Activated CD4-positive, alpha-beta memory T cell treated with anti-CD3 and anti-CD28 coated beads for 36 hours (primary cell): ENCODE measurements at regions not wholly inside any gene's neighbourhood (a gene's known extent, or its start where the extent isn't known, plus 50 kb on each side); places are given as distances from the start of the nearest gene placed in this dataset.

ENCODE experiments used
- CTCF ChIA-PET: fragments of 350-600 bp; sonication (Branson Sonifier 250); formaldehyde crosslinking; loops from one replicate; lab custom pipeline; 2021; ENCODE audit warnings: antibody characterized with exemption, inconsistent platforms; lab: Charles Lee
- POLR2A ChIA-PET: fragments of 350-600 bp; sonication (Branson Sonifier 250); formaldehyde crosslinking; loops from one replicate; lab custom pipeline; 2021; ENCODE audit warnings: antibody characterized with exemption; lab: Charles Lee
- DNase-seq: peaks from one replicate; pipeline ENCODE4 v3.0.0-alpha.2; 2020
- H3K27ac Mint-ChIP-seq: one replicate; pipeline ENCODE4 v1.8.0; 2021; ENCODE audit warnings: mixed read lengths
- H3K27me3 Mint-ChIP-seq: one replicate; pipeline ENCODE4 v1.8.0; 2021; ENCODE audit warnings: mixed read lengths
- H3K36me3 Mint-ChIP-seq: one replicate; pipeline ENCODE4 v1.8.0; 2021; ENCODE audit warnings: mixed read lengths
- H3K4me1 Mint-ChIP-seq: one replicate; pipeline ENCODE4 v1.8.0; 2021; ENCODE audit warnings: low read depth, mixed read lengths
- H3K4me3 Mint-ChIP-seq: one replicate; pipeline ENCODE4 v1.8.0; 2021; ENCODE audit warnings: mild to moderate bottlenecking, mixed read lengths
- H3K9me3 Mint-ChIP-seq: one replicate; pipeline ENCODE4 v1.8.0; 2021; ENCODE audit warnings: mixed read lengths
- intact Hi-C: fragments of 100-400 bp; cut with micrococcal nuclease; formaldehyde crosslinking; loops from one replicate; pipeline ENCODE4 v1.15.1; 2023

DNA sequence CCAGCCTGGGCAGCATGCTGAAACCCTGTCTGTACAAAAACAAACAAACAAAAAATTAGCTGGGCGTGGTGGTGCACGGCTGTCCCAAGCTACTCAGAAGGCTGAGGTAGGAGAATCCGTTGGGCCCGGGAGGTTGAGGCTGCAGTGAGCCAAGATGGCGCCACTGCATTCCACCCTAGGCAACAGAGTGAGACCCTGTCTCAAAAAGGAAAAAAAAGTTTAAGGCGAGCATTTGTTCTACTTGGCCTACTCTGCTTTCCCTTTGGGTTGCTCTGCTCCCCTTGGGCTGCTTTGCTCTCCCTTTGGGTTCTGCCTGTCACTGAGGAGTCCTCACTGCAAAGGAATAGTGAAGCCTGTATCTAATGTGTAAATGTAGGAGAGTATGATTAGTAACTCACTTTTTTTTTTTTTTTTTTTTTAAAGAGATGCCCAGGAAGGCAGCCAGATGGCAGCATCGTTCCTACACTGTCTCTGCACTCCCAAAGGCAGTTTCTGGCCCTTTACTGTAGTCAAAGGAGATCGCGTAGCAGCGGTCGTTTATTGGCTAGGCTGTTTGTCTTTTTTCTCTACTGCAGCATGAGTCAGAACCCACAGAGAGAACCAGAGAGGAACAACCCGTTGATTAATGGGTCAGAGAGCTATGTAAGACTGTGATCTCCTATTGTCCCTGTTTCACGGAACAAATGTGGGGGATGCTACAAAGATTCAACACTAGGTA lies 118.3 kb upstream of the CWC22 start:
- Mint-ChIP-seq H3K36me3 (no peaks in the 10 kb centered on the region), H3K4me3 (no peak overlapping the region), H3K27me3 (no peaks in the 10 kb centered on the region), H3K27ac (no peak overlapping the region), H3K9me3 (no peaks in the 10 kb centered on the region), H3K4me1 (no peaks in the 10 kb centered on the region)
- intact Hi-C loops, result loop anchor here (1.0 to 2.0 kb wide), 2 partner anchors 855 to 933 kb away; partner anchors contain the start of gene UBE2E3
- peak; percentile 59 for DNase-seq
- CTCF ChIA-PET, result interaction anchor here (0.6 to 4.7 kb wide), 9 partner anchors 11 to 1988 kb away, joined by 3 to 61 read pairs (median 6); no protein-coding TSS in a partner anchor
- POLR2A ChIA-PET, result no interaction called here

DNA sequence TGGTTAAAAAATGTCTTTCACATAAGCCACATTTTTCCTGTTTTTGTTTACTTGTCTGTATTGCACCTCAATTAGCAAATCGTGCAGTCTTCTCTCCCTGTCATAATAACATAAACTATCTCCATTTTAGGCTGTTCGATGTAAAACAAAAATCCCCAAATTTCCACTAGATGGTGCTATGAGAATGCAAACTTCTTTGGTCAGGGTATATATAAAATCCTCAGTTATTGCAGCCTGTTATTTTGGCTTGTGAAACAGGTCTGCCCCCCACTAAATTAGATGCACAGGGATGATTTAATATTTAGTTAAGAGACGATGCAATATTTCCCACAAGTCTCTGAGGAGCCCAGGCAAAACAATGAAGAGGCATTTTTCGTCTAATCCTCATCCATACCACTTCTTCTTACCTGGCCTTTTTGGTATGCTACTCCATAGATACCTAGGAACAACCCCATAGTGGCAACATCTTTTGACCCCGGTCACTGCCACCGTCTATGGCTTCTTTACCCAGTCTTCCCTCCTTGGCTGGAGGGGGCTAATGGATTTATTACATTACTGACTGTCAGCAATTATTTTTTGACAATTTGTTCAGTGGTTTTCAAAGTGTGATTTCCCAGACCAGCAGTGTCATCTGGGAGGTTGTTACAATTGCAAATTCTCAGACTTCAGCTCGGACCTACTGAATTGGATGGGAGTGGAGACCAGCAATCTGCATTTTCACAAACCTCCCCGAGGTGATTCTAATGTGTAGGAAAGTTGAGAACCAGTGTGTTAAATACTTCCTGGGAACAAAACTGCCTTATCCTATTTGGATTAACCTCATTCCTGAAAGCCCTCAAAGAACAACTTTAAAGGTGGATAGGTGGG lies 117.4 kb upstream of the CWC22 start:
- no peak overlapping the region for H3K27ac Mint-ChIP-seq
- CTCF ChIA-PET, result interaction anchor here (0.8 to 4.7 kb wide), 13 partner anchors 9 to 1590 kb away, joined by 3 to 61 read pairs (median 4); partner anchors contain the start of gene UBE2E3
- no peaks in the 10 kb centered on the region for H3K27me3 Mint-ChIP-seq
- H3K9me3 Mint-ChIP-seq, result no peaks in the 10 kb centered on the region
- no peaks in the 10 kb centered on the region for H3K4me1 Mint-ChIP-seq
- H3K4me3 Mint-ChIP-seq, result no peak overlapping the region
- POLR2A ChIA-PET, result no interaction called here
- no peak for DNase-seq
- H3K36me3 Mint-ChIP-seq, result no peaks in the 10 kb centered on the region
- intact Hi-C loops, result loop anchor here (1.0 to 2.0 kb wide), 3 partner anchors 856 to 1591 kb away; partner anchors contain the start of gene UBE2E3

- POLR2A ChIA-PET, result no interaction called here
- no peak for DNase-seq
- CTCF ChIA-PET, result interaction anchor here (0.6 to 4.7 kb wide), 8 partner anchors 8 to 1592 kb away, joined by 3 to 61 read pairs (median 5); partner anchors contain the start of gene UBE2E3
- Mint-ChIP-seq H3K9me3 (no peaks in the 10 kb centered on the region), H3K36me3 (no peaks in the 10 kb centered on the region), H3K4me3 (no peak overlapping the region), H3K4me1 (no peaks in the 10 kb centered on the region), H3K27me3 (no peaks in the 10 kb centered on the region), H3K27ac (no peak overlapping the region)
- intact Hi-C loops, result no loop called here
Observed at GRCh38 chr2:180122874-180123273, 115.8 kb upstream of the CWC22 start.

GRCh38 chr2:180115675-180116074 lies 108.6 kb upstream of the CWC22 start:
- Mint-ChIP-seq H3K27me3 (no peaks in the 10 kb centered on the region), H3K9me3 (no peaks in the 10 kb centered on the region), H3K27ac (no peak overlapping the region), H3K36me3 (no peaks in the 10 kb centered on the region), H3K4me3 (no peak overlapping the region), H3K4me1 (no peaks in the 10 kb centered on the region)
- ChIA-PET CTCF (interaction anchor here (1.8 kb wide), 1 partner anchor 8 kb away, joined by 12 read pairs; no protein-coding TSS in a partner anchor), POLR2A (no interaction called here)
- intact Hi-C loops, result no loop called here
- no peak for DNase-seq

DNA sequence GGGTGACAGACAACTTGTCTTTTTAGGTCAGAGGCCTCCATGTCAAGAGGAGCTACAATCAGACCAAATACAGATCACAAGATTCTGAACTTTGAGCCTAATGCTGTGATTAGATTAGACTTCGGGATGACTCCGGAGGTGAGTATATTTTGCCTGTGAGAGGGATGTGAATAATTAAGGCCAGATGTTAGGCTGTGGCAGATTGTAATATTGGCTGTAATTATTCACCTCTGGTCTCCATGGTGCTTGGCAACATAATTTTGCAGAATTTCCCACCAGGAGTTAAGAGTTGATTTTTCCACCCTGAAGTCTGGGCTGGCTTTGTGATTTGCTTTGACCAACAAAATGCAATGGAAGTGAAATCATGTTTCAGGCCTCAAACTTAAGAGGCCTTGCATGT lies 108.2 kb upstream of the CWC22 start:
- POLR2A ChIA-PET, result no interaction called here
- Mint-ChIP-seq H3K4me1 (no peaks in the 10 kb centered on the region), H3K36me3 (no peaks in the 10 kb centered on the region), H3K27ac (no peak overlapping the region), H3K9me3 (no peaks in the 10 kb centered on the region), H3K27me3 (peaks cover 2% of the 10 kb centered on the region), H3K4me3 (no peak overlapping the region)
- no peak for DNase-seq
- CTCF ChIA-PET, result interaction anchor here (1.8 kb wide), 1 partner anchor 9 kb away, joined by 12 read pairs; no protein-coding TSS in a partner anchor
- intact Hi-C loops, result no loop called here

GRCh38 chr2:180111901-180112300 lies 104.8 kb upstream of the CWC22 start:
- intact Hi-C loops, result no loop called here
- CTCF ChIA-PET, result no interaction called here
- peaks cover 3% of the 10 kb centered on the region for H3K27me3 Mint-ChIP-seq

DNA sequence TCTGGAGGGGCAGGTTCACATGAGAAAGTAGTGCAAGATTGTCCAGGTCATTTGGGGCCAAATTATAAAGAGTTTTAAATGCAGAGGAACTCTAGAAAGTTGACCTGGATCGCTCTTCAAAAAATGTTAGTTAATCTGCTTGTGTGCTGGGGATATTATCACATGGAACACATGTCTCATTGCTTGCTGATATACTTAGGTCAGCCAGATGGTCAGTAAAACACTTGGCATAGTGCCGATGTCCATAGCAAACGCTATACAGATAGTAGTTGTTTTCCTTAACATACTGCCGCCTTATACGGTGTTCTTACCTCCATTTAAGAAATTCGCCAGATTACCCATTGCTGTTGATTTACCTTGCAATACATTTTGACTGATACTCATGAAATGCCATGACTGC lies 103.4 kb upstream of the CWC22 start:
- H3K36me3 Mint-ChIP-seq, result no peaks in the 10 kb centered on the region
- POLR2A ChIA-PET, result no interaction called here
- H3K27me3 Mint-ChIP-seq, result peaks cover 4% of the 10 kb centered on the region
- intact Hi-C loops, result no loop called here
- no peak overlapping the region for H3K4me3 Mint-ChIP-seq
- no peak for DNase-seq
- H3K9me3 Mint-ChIP-seq, result no peaks in the 10 kb centered on the region
- H3K4me1 Mint-ChIP-seq, result no peaks in the 10 kb centered on the region
- H3K27ac Mint-ChIP-seq, result no peak overlapping the region
- CTCF ChIA-PET, result no interaction called here

More at GRCh38 chr2:180111901-180112300, 104.8 kb upstream of the CWC22 start:
- DNase-seq, result no peak
- POLR2A ChIA-PET, result no interaction called here
- no peaks in the 10 kb centered on the region for H3K4me1 Mint-ChIP-seq
- H3K27ac Mint-ChIP-seq, result no peak overlapping the region
- H3K36me3 Mint-ChIP-seq, result no peaks in the 10 kb centered on the region
- H3K4me3 Mint-ChIP-seq, result no peak overlapping the region
- H3K9me3 Mint-ChIP-seq, result no peaks in the 10 kb centered on the region

- Mint-ChIP-seq H3K27ac (no peak overlapping the region), H3K4me1 (no peaks in the 10 kb centered on the region), H3K9me3 (no peaks in the 10 kb centered on the region), H3K27me3 (peaks cover 2% of the 10 kb centered on the region), H3K36me3 (no peaks in the 10 kb centered on the region), H3K4me3 (no peak overlapping the region)
- ChIA-PET POLR2A (no interaction called here), CTCF (no interaction called here)
- DNase-seq, result no peak
- intact Hi-C loops, result no loop called here
Observed at GRCh38 chr2:180101846-180102245, 94.7 kb upstream of the CWC22 start.

GRCh38 chr2:180099308-180099707 lies 92.2 kb upstream of the CWC22 start:
- Mint-ChIP-seq H3K27ac (no peak overlapping the region), H3K4me1 (no peaks in the 10 kb centered on the region), H3K9me3 (no peaks in the 10 kb centered on the region), H3K36me3 (no peaks in the 10 kb centered on the region), H3K27me3 (peaks cover 4% of the 10 kb centered on the region), H3K4me3 (no peak overlapping the region)
- CTCF ChIA-PET, result no interaction called here
- intact Hi-C loops, result no loop called here
- DNase-seq, result no peak
- POLR2A ChIA-PET, result no interaction called here

- Mint-ChIP-seq H3K27ac (no peak overlapping the region), H3K4me1 (no peaks in the 10 kb centered on the region), H3K4me3 (no peak overlapping the region), H3K27me3 (peaks cover 11% of the 10 kb centered on the region), H3K9me3 (peaks cover 22% of the 10 kb centered on the region), H3K36me3 (peaks cover 2% of the 10 kb centered on the region)
- intact Hi-C loops, result no loop called here
- POLR2A ChIA-PET, result no interaction called here
- CTCF ChIA-PET, result interaction anchor here (1.1 kb wide), 1 partner anchor 39 kb away, joined by 3 read pairs; no protein-coding TSS in a partner anchor
- DNase-seq, result no peak
Observed at GRCh38 chr2:180085144-180085543, 78.0 kb upstream of the CWC22 start.

DNA sequence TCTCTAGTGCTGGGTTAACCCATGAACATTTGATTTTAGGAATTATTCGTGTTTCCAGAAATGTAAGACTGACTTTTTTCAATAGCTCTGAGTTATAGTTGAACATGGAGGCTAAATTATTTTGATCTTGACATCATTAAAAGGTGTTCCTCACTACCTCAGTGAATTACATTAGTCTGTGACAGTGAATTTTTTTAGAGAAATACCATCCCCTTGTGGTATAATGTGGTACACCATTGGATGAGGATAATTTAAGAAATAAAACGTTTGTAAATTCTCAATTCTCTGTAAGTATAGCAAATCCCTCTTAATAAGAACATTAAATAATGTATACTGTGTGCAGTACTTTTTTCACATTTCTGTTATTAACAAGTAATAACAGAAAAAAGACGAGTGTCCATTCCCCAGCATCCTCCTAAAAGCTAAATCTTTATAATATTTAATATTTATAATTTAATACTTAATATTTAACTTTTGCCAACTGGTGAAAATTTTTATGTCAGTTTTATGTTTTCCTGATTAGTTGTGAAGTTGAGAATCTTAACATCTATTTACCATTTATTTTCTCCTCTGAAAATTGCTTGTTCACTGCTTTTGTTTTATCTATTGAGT lies 70.3 kb upstream of the CWC22 start:
- ChIA-PET POLR2A (no interaction called here), CTCF (no interaction called here)
- intact Hi-C loops, result no loop called here
- no peaks in the 10 kb centered on the region for H3K27me3 Mint-ChIP-seq
- no peak overlapping the region for H3K4me3 Mint-ChIP-seq
- no peak overlapping the region for H3K27ac Mint-ChIP-seq
- H3K9me3 Mint-ChIP-seq, result peaks cover 21% of the 10 kb centered on the region
- DNase-seq, result no peak
- H3K4me1 Mint-ChIP-seq, result no peaks in the 10 kb centered on the region
- peaks cover 2% of the 10 kb centered on the region for H3K36me3 Mint-ChIP-seq

- ChIA-PET POLR2A (no interaction called here), CTCF (no interaction called here)
- DNase-seq, result no peak
- H3K4me3 Mint-ChIP-seq, result no peak overlapping the region
- no peak overlapping the region for H3K27ac Mint-ChIP-seq
- H3K9me3 Mint-ChIP-seq, result peaks cover 7% of the 10 kb centered on the region
- H3K27me3 Mint-ChIP-seq, result no peaks in the 10 kb centered on the region
- intact Hi-C loops, result no loop called here
- no peaks in the 10 kb centered on the region for H3K36me3 Mint-ChIP-seq
- H3K4me1 Mint-ChIP-seq, result no peaks in the 10 kb centered on the region
Observed at GRCh38 chr2:180075870-180076269, 68.8 kb upstream of the CWC22 start.
